GM21447 (cell line): ENCODE measurements at regions not wholly inside any gene's neighbourhood (a gene's known extent, or its start where the extent isn't known, plus 50 kb on each side); places are given as distances from the start of the nearest gene placed in this dataset.
A peak's percentile ranks its signal among the peaks of the same experiment; 100 is the strongest.

Experiments
- ATAC-seq: cut with Tn5 transposase; IDR thresholded peaks from one replicate; pipeline ENCODE4 v1.9.1; 2021; ENCODE audit not compliant: unreplicated experiment

- ATAC-seq = peak; percentile 94
Observed at GRCh38 chr6:45830441-45831139, 185.1 kb downstream of the CLIC5 start.

GRCh38 chr6:45829873-45830272, 185.8 kb downstream of the CLIC5 start:
- no peak for ATAC-seq

- ATAC-seq = no peak
Observed at GRCh38 chr6:45827952-45828530, 187.6 kb downstream of the CLIC5 start.

- no peak for ATAC-seq
Observed at GRCh38 chr6:45822873-45823272, 192.8 kb downstream of the CLIC5 start.

- ATAC-seq = no peak
Observed at GRCh38 chr6:45822246-45822812, 193.3 kb downstream of the CLIC5 start.

GRCh38 chr6:45818655-45819054, 197.0 kb downstream of the CLIC5 start:
- no peak for ATAC-seq

GRCh38 chr6:45816674-45817297, 198.9 kb downstream of the CLIC5 start:
- ATAC-seq = no peak

GRCh38 chr6:45815466-45816125, 200.1 kb downstream of the CLIC5 start:
- no peak for ATAC-seq

GRCh38 chr6:45814772-45815171, 200.9 kb downstream of the CLIC5 start:
- ATAC-seq = no peak

GRCh38 chr6:45813943-45814342, 201.7 kb downstream of the CLIC5 start:
- ATAC-seq = peak; percentile 73

- ATAC-seq = no peak
Observed at GRCh38 chr6:45812922-45813321, 202.7 kb downstream of the CLIC5 start.

GRCh38 chr6:45808917-45809316, 206.7 kb downstream of the CLIC5 start:
- ATAC-seq = no peak

GRCh38 chr6:45808042-45808645, 207.5 kb downstream of the CLIC5 start:
- no peak for ATAC-seq

GRCh38 chr6:45807311-45808041, 208.2 kb downstream of the CLIC5 start:
- ATAC-seq = no peak

GRCh38 chr6:45806172-45806571, 209.5 kb downstream of the CLIC5 start:
- ATAC-seq = no peak

- no peak for ATAC-seq
Observed at GRCh38 chr6:45803071-45803470, 212.6 kb downstream of the CLIC5 start.

- no peak for ATAC-seq
Observed at GRCh38 chr6:45801471-45802289, 214.0 kb downstream of the CLIC5 start.

- ATAC-seq = no peak
Observed at GRCh38 chr6:45800911-45801310, 214.7 kb downstream of the CLIC5 start.

GRCh38 chr6:45795678-45796077, 220.0 kb downstream of the CLIC5 start:
- ATAC-seq = no peak

GRCh38 chr6:45794465-45794864, 221.2 kb downstream of the CLIC5 start:
- no peak for ATAC-seq
